Left forelimb (tissue), 1 donor: ENCODE measurements at regions not wholly inside any gene's neighbourhood (a gene's known extent, or its start where the extent isn't known, plus 50 kb on each side); places are given as distances from the start of the nearest gene placed in this dataset.
"Not testable (repeated sequence)": the region's sequence is repeated elsewhere in the genome, so short reads cannot be mapped to it uniquely, and the experiment has no call there.

Experiments
- DNase-seq: peaks from one replicate; pipeline ENCODE4 v3.0.0-alpha.2; 2018; ENCODE audit warnings: low spot score

- DNase-seq: no peak
Observed at GRCh38 chr2:132272713-132273112, 111.0 kb upstream of the ANKRD30BL start.

DNA sequence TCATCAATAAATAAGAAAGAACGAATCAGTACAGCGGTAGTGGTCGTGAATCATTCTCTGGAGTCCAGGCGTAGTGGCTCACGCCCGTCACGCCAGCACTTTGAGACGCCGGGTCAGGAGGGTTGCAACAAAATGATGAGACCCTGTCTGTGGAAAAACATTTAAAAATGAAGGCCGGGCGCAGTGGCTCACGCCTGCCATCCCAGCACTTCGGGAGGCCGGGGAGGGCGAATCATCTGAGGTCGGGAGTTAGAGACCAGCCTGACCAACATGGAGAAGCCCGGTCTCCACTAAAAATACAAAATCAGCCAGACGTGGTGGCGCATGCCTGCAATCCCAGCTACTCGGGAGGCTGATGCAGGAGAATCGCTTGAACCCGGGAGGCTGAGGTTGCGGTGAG is 111.8 kb upstream of the ANKRD30BL start:
- not testable (repeated sequence) for DNase-seq

DNA sequence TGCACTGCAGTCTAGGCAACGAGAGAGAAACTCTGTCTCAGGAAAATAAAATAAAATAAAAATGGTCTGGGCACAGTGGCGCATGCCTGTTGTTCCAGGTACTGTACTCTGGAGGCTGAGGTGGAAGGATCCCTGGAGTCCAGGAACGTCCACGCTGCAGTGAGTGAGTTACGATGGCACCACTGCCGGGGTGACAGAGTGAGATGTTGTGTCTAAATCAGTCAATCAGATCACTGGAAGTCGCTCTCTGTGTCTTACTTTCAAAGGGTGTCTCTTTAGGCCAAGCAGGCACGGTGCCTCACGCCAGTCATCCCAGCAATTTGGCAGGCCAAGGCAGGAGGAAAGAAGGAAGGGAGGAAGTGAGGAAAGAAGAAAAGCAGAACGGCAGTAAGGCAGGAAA is 112.2 kb upstream of the ANKRD30BL start:
- DNase-seq: no peak

- no peak for DNase-seq
Observed at GRCh38 chr2:132275396-132275795, 113.6 kb upstream of the ANKRD30BL start.

GRCh38 chr2:132276571-132276981 is 114.8 kb upstream of the ANKRD30BL start:
- DNase-seq: no peak

DNA sequence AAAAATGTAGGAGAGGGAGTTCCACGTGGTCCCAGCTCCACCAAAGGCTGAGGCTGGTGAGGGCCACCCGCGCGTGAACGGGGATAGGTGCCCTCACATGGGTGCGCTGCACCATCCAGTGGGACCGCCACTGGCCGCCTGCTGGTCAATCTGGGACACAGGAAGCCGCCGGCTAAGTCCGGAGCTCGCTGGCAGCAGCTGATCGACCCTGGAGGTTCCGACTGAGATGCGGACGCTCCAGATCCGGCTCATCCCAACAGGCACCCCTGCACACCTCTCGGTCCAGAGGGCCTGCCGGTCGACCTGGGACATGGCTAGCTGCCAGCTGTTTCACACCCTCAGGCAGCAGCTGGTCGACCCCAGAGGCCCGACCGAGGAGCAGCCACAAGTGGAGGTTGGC is 116.5 kb upstream of the ANKRD30BL start:
- no peak for DNase-seq

DNA sequence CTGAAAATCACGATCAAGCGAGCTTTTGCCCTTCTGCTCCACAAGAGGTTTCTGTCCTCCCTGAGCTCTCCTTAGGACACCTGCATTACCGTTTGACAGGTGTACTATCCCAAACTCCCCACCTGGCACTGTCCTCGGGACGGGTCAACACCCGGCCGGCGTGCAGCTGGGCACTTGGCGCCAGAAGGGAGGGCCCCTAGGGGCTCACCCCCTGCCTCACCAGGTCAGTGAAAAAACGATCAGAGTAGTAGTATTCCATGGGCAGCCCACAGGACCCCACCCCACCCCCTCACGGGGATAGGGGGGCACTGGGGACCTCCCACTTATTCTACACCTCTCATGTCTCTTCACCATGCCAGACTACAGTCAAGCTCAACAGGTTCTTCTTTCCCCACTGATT is 117.6 kb upstream of the ANKRD30BL start:
- no peak for DNase-seq

- DNase-seq: no peak
Observed at GRCh38 chr2:132279930-132280615, 118.3 kb upstream of the ANKRD30BL start.

- no peak for DNase-seq
Observed at GRCh38 chr2:132280912-132281311, 119.2 kb upstream of the ANKRD30BL start.

DNA sequence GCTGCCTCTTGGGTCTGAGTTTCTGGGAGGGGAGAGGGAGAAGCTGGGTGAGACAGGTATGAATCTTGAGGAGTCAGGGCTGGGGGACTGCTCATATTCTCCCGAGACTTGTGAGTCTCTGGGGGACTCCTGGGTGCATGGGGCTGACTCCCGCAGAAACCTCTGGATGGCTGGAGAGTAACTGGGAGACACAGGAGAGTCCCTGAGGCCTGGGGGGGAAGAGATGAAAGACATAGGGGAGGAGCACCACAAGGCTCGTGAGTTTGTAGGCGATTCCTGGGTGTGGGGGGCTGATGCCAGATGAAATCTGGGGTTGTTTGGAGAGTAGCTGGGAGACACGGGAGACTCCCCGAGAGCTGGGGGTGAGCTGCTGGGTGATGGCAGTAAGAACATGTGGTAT is 120.4 kb upstream of the ANKRD30BL start:
- DNase-seq: not testable (repeated sequence)

GRCh38 chr2:132282911-132283310 is 121.2 kb upstream of the ANKRD30BL start:
- DNase-seq: no peak

- not testable (repeated sequence) for DNase-seq
Observed at GRCh38 chr2:132286289-132286911, 124.6 kb upstream of the ANKRD30BL start.

DNA sequence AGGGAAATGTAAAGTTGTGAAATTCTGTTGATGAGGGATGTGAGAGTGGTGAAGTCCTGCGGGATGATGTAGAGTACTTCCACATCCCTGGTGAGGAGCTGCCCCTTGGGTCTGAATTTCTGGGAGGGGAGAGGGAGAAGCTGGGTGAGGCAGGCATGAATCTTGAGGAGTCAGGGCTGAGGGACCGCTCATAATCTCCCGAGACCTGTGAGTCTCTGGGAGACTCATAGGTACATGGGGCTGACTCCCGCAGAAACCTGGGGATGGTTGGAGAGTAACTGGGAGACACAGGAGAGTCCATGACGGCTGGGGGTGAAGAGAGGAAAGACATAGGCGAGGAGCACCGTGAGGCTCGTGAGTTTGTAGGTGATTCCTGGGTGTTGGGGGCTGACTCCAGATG is 126.2 kb upstream of the ANKRD30BL start:
- DNase-seq: not testable (repeated sequence)

DNA sequence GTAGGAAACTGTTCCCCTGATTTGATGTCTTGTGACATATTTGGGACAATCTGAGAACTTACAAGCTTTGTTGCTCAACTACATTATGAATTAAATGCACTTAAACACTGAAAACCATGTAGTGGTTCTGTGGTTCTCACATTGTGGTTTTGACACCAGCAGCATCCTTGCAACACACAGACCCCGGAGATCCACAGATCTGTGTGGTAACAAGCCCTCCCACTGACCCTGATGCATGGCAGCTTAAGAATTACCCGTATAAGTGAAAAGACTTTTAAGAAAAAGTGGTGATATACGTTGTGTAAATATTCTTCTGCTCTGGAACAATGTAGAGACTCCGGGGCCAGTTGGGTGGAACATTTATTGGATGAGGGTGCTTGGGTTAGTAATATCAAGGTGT is 127.4 kb upstream of the ANKRD30BL start:
- not testable (repeated sequence) for DNase-seq

DNA sequence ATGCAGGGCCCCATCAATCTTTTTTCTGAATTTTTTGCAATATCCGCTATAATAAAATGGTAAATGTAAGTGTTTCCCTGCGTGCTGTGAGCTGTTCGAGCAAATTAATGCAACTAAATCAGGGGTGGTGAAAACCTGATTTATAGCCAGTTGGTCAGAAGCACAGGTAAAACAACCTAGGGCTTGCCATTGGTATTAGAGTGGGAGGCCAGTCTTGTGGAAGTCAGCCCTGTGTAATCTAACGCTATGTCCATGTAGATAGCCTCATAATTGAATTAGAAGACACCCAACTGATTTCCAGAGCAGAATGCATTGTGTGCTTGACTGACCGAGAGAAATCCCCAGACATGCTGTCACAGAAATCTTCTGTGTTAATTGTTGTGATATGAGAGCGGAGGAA is 126.8 kb upstream of the GPR39 start:
- not testable (repeated sequence) for DNase-seq

DNA sequence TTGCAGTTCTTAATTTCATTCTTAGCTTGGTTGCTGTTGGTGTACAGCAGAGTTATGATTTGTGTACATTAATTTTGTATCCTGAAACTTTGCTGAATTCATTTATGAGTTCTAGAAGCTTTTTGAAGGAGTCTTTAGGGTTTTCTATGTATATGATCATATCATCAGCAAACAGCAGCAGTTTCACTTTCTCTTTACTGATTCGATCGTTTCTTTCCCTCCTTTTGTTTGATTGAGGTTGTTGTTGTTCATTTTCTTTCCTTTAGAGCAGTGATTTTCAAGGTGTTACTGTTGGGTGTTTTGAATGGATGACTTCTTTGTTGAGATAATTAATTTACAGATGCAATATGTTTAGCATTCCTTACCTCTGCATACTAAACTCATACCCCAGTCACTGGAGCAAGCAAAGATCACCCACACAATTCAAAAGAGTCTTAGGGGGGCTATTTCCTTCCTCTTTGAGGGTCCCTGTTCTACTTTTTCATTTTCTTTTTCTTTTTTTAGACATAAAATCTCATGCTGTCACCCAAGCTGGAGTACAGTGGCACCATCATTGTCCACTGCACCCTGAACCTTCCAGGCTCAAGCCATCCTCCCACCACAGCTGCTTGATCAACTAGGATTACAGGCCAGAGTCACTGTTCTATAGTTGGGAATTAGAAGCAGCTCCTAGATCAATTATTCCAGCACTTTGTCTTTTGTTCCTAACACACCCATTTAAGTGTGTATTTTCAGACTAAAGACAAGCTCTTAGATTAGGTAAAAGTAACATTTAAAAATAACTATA is 115.8 kb upstream of the GPR39 start:
- not testable (repeated sequence) for DNase-seq

DNA sequence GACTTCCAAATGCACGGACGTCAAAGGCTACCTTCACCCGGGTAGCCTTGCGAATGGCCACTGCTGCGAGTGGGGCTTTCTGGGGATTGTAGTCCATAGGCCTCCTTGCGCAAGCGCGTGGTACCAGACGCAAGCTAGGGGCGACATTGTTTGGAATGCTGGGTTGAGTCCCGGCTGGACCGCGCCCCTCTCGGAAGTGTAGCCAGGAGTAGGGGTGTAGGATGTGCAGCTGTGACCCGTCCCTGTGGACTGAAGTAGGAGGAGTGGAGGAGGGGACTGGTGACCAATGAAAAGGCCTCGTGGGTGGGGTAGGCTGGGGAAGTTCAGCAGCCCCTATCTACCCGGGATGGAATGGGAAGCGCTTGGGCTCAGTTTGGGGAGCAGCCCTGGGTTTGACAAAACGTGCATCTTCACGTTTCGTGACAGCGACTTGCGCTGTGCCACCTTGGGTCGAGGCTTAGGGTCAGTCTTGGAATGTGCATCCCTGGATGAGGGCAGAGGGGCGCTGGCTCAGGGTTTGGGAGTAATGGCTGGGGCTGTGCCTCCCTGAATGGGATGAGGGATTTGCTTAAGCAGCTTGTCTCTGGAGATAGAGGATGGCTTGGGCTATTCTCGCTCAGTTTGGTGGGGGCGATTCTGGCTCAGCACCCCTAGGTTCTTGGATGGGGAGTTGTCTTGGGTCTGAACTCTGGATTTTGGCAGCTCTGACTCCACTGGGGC is 111.8 kb upstream of the GPR39 start:
- peak; percentile 84 for DNase-seq

- DNase-seq: not testable (repeated sequence)
Observed at GRCh38 chr2:132307613-132308198, 108.9 kb upstream of the GPR39 start.

- DNase-seq: not testable (repeated sequence)
Observed at GRCh38 chr2:132309203-132309602, 107.4 kb upstream of the GPR39 start.

- not testable (repeated sequence) for DNase-seq
Observed at GRCh38 chr2:132315546-132315945, 101.1 kb upstream of the GPR39 start.

- DNase-seq: not testable (repeated sequence)
Observed at GRCh38 chr2:132317026-132317680, 99.5 kb upstream of the GPR39 start.
